ENCODE measurements at regions not wholly inside any gene's neighbourhood (a gene's known extent, or its start where the extent isn't known, plus 50 kb on each side); places are given as distances from the start of the nearest gene placed in this dataset.

GRCh38 chrX:39841604-39842003 lies 256.2 kb downstream of the BCOR start:
- Histone ChIP-seq H3K79me2 (ENCODE audit: low read length) (no peaks in the 10 kb centered on the region), H3K9ac (ENCODE audit: low read length) (no peak overlapping the region), H2AFZ (ENCODE audit: low read length) (no peak overlapping the region), H4K20me1 (ENCODE audit: insufficient read depth, low read depth, low read length) (no peaks in the 10 kb centered on the region), H3K27me3 (ENCODE audit: low read length) (no peaks in the 10 kb centered on the region), H3K36me3 (ENCODE audit: insufficient read depth, low read length) (no peaks in the 10 kb centered on the region), H3K4me3 (ENCODE audit: low read length) (no peak overlapping the region), H3K9me3 (ENCODE audit: low read length) (no peaks in the 10 kb centered on the region), H3K4me2 (ENCODE audit: low read depth, low read length, poor library complexity, severe bottlenecking) (no peak overlapping the region), H3K27ac (ENCODE audit: low read length) (no peak overlapping the region), H3K4me1 (ENCODE audit: low read length) (no peaks in the 10 kb centered on the region), H3K9me2 (replicated peaks; ENCODE audit: insufficient read depth, low read length) (no peaks in the 10 kb centered on the region)
- no peak for DNase-seq

- Histone ChIP-seq H3K9me3 (ENCODE audit: low read length) (no peaks in the 10 kb centered on the region), H3K9me2 (replicated peaks; ENCODE audit: insufficient read depth, low read length) (no peaks in the 10 kb centered on the region), H3K4me3 (ENCODE audit: low read length) (no peak overlapping the region), H3K36me3 (ENCODE audit: insufficient read depth, low read length) (no peaks in the 10 kb centered on the region), H3K27ac (ENCODE audit: low read length) (no peak overlapping the region), H3K79me2 (ENCODE audit: low read length) (no peaks in the 10 kb centered on the region), H3K4me2 (ENCODE audit: low read depth, low read length, poor library complexity, severe bottlenecking) (no peak overlapping the region), H2AFZ (ENCODE audit: low read length) (no peak overlapping the region), H3K9ac (ENCODE audit: low read length) (no peak overlapping the region), H3K4me1 (ENCODE audit: low read length) (no peaks in the 10 kb centered on the region), H4K20me1 (ENCODE audit: insufficient read depth, low read depth, low read length) (no peaks in the 10 kb centered on the region), H3K27me3 (ENCODE audit: low read length) (no peaks in the 10 kb centered on the region)
- DNase-seq = no peak
Observed at GRCh38 chrX:39842281-39842973, 255.3 kb downstream of the BCOR start.

- Histone ChIP-seq H3K4me3 (ENCODE audit: low read length) (no peak overlapping the region), H3K4me2 (ENCODE audit: low read depth, low read length, poor library complexity, severe bottlenecking) (no peak overlapping the region), H3K4me1 (ENCODE audit: low read length) (no peaks in the 10 kb centered on the region), H3K36me3 (ENCODE audit: insufficient read depth, low read length) (no peaks in the 10 kb centered on the region), H3K79me2 (ENCODE audit: low read length) (no peaks in the 10 kb centered on the region), H3K9ac (ENCODE audit: low read length) (no peak overlapping the region), H2AFZ (ENCODE audit: low read length) (no peak overlapping the region), H4K20me1 (ENCODE audit: insufficient read depth, low read depth, low read length) (no peaks in the 10 kb centered on the region), H3K9me2 (replicated peaks; ENCODE audit: insufficient read depth, low read length) (no peaks in the 10 kb centered on the region), H3K27me3 (ENCODE audit: low read length) (no peaks in the 10 kb centered on the region), H3K9me3 (ENCODE audit: low read length) (no peaks in the 10 kb centered on the region), H3K27ac (ENCODE audit: low read length) (no peak overlapping the region)
- no peak for DNase-seq
Observed at GRCh38 chrX:39843318-39843717, 254.4 kb downstream of the BCOR start.

GRCh38 chrX:39845233-39845632 lies 252.5 kb downstream of the BCOR start:
- H3K4me1 ChIP-seq (ENCODE audit: low read length) = no peaks in the 10 kb centered on the region
- no peak overlapping the region for H2AFZ ChIP-seq (ENCODE audit: low read length)
- no peaks in the 10 kb centered on the region for H3K9me2 ChIP-seq (replicated peaks; ENCODE audit: insufficient read depth, low read length)
- no peaks in the 10 kb centered on the region for H3K9me3 ChIP-seq (ENCODE audit: low read length)
- H3K36me3 ChIP-seq (ENCODE audit: insufficient read depth, low read length) = no peaks in the 10 kb centered on the region
- no peaks in the 10 kb centered on the region for H3K79me2 ChIP-seq (ENCODE audit: low read length)
- DNase-seq = no peak
- H3K4me3 ChIP-seq (ENCODE audit: low read length) = no peak overlapping the region
- no peak overlapping the region for H3K27ac ChIP-seq (ENCODE audit: low read length)
- no peak overlapping the region for H3K4me2 ChIP-seq (ENCODE audit: low read depth, low read length, poor library complexity, severe bottlenecking)
- H3K9ac ChIP-seq (ENCODE audit: low read length) = no peak overlapping the region
- H4K20me1 ChIP-seq (ENCODE audit: insufficient read depth, low read depth, low read length) = no peaks in the 10 kb centered on the region
- no peaks in the 10 kb centered on the region for H3K27me3 ChIP-seq (ENCODE audit: low read length)

GRCh38 chrX:39846460-39846859 lies 251.3 kb downstream of the BCOR start:
- Histone ChIP-seq H2AFZ (ENCODE audit: low read length) (no peak overlapping the region), H3K9me2 (replicated peaks; ENCODE audit: insufficient read depth, low read length) (no peaks in the 10 kb centered on the region), H3K9me3 (ENCODE audit: low read length) (no peaks in the 10 kb centered on the region), H3K4me1 (ENCODE audit: low read length) (no peaks in the 10 kb centered on the region), H3K27ac (ENCODE audit: low read length) (no peak overlapping the region), H3K36me3 (ENCODE audit: insufficient read depth, low read length) (no peaks in the 10 kb centered on the region), H3K4me3 (ENCODE audit: low read length) (no peak overlapping the region), H3K9ac (ENCODE audit: low read length) (no peak overlapping the region), H3K27me3 (ENCODE audit: low read length) (no peaks in the 10 kb centered on the region), H4K20me1 (ENCODE audit: insufficient read depth, low read depth, low read length) (no peaks in the 10 kb centered on the region), H3K4me2 (ENCODE audit: low read depth, low read length, poor library complexity, severe bottlenecking) (no peak overlapping the region), H3K79me2 (ENCODE audit: low read length) (no peaks in the 10 kb centered on the region)
- DNase-seq = no peak

- H2AFZ ChIP-seq (ENCODE audit: low read length) = no peak overlapping the region
- DNase-seq = no peak
- no peaks in the 10 kb centered on the region for H3K4me1 ChIP-seq (ENCODE audit: low read length)
- H4K20me1 ChIP-seq (ENCODE audit: insufficient read depth, low read depth, low read length) = no peaks in the 10 kb centered on the region
- H3K36me3 ChIP-seq (ENCODE audit: insufficient read depth, low read length) = no peaks in the 10 kb centered on the region
- H3K27ac ChIP-seq (ENCODE audit: low read length) = no peak overlapping the region
- H3K4me3 ChIP-seq (ENCODE audit: low read length) = no peak overlapping the region
- no peaks in the 10 kb centered on the region for H3K27me3 ChIP-seq (ENCODE audit: low read length)
- H3K9me2 ChIP-seq (replicated peaks; ENCODE audit: insufficient read depth, low read length) = no peaks in the 10 kb centered on the region
- H3K79me2 ChIP-seq (ENCODE audit: low read length) = no peaks in the 10 kb centered on the region
- H3K9me3 ChIP-seq (ENCODE audit: low read length) = no peaks in the 10 kb centered on the region
- H3K4me2 ChIP-seq (ENCODE audit: low read depth, low read length, poor library complexity, severe bottlenecking) = no peak overlapping the region
- H3K9ac ChIP-seq (ENCODE audit: low read length) = no peak overlapping the region
Observed at GRCh38 chrX:39848243-39848642, 249.5 kb downstream of the BCOR start.

- Histone ChIP-seq H3K27ac (ENCODE audit: low read length) (no peak overlapping the region), H3K4me3 (ENCODE audit: low read length) (no peak overlapping the region), H2AFZ (ENCODE audit: low read length) (no peak overlapping the region), H3K9me3 (ENCODE audit: low read length) (no peaks in the 10 kb centered on the region), H3K9me2 (replicated peaks; ENCODE audit: insufficient read depth, low read length) (no peaks in the 10 kb centered on the region), H3K27me3 (ENCODE audit: low read length) (no peaks in the 10 kb centered on the region), H3K36me3 (ENCODE audit: insufficient read depth, low read length) (no peaks in the 10 kb centered on the region), H3K79me2 (ENCODE audit: low read length) (no peaks in the 10 kb centered on the region), H3K4me2 (ENCODE audit: low read depth, low read length, poor library complexity, severe bottlenecking) (no peak overlapping the region), H3K4me1 (ENCODE audit: low read length) (no peaks in the 10 kb centered on the region), H3K9ac (ENCODE audit: low read length) (no peak overlapping the region), H4K20me1 (ENCODE audit: insufficient read depth, low read depth, low read length) (no peaks in the 10 kb centered on the region)
- no peak for DNase-seq
Observed at GRCh38 chrX:39848900-39849299, 248.9 kb downstream of the BCOR start.

- Histone ChIP-seq H3K27ac (ENCODE audit: low read length) (no peak overlapping the region), H3K9me3 (ENCODE audit: low read length) (no peaks in the 10 kb centered on the region), H3K4me1 (ENCODE audit: low read length) (no peaks in the 10 kb centered on the region), H3K27me3 (ENCODE audit: low read length) (no peaks in the 10 kb centered on the region), H3K4me2 (ENCODE audit: low read depth, low read length, poor library complexity, severe bottlenecking) (no peak overlapping the region), H3K9me2 (replicated peaks; ENCODE audit: insufficient read depth, low read length) (no peaks in the 10 kb centered on the region), H3K36me3 (ENCODE audit: insufficient read depth, low read length) (no peaks in the 10 kb centered on the region), H4K20me1 (ENCODE audit: insufficient read depth, low read depth, low read length) (no peaks in the 10 kb centered on the region), H2AFZ (ENCODE audit: low read length) (no peak overlapping the region), H3K9ac (ENCODE audit: low read length) (no peak overlapping the region), H3K4me3 (ENCODE audit: low read length) (no peak overlapping the region), H3K79me2 (ENCODE audit: low read length) (no peaks in the 10 kb centered on the region)
- no peak for DNase-seq
Observed at GRCh38 chrX:39850209-39850608, 247.5 kb downstream of the BCOR start.

Data from Karpas-422 (cell line).